GM12892 (cell line): ENCODE measurements at regions not wholly inside any gene's neighbourhood (a gene's known extent, or its start where the extent isn't known, plus 50 kb on each side); places are given as distances from the start of the nearest gene placed in this dataset.

Experiments used
- DNase-seq: peaks from one replicate; pipeline ENCODE4 v3.0.0; 2011; ENCODE audit not compliant: insufficient read length
- FAIRE-seq: peaks from 2 replicates; lab custom pipeline; 2011; peaks lifted over from hg19 to GRCh38; lab: Jason Lieb, UNC
- POLR2A ChIP-seq: IDR thresholded peaks from 2 replicates; pipeline ENCODE4 v1.6.1; 2011; ENCODE audit warnings: low read depth, low read length, control low read depth
- POLR2AphosphoS5 ChIP-seq: IDR thresholded peaks from 2 replicates; pipeline ENCODE4 v1.6.1; 2011; ENCODE audit warnings: low read depth, low read length, control low read depth
- TAF1 ChIP-seq: IDR thresholded peaks from 2 replicates; pipeline ENCODE4 v1.6.1; 2011; ENCODE audit warnings: low read depth, mild to moderate bottlenecking, control low read depth, low read length, borderline replicate concordance

- FAIRE-seq: no peak
- TF ChIP-seq POLR2A: no peak
- no peak for TF ChIP-seq POLR2AphosphoS5
- no peak for TF ChIP-seq TAF1
Measured at GRCh38 chr1:195306281-195306680, 1302.0 kb downstream of the KCNT2 start.

GRCh38 chr1:195294911-195295310 is 1313.3 kb downstream of the KCNT2 start:
- no peak for DNase-seq
- no peak for TF ChIP-seq POLR2A
- TF ChIP-seq TAF1: no peak
- no peak for TF ChIP-seq POLR2AphosphoS5
- FAIRE-seq: no peak

More at GRCh38 chr1:195306281-195306680, 1302.0 kb downstream of the KCNT2 start:
- DNase-seq: no peak

GRCh38 chr1:195278644-195279043 is 1329.6 kb downstream of the KCNT2 start:
- FAIRE-seq: no peak
- TF ChIP-seq POLR2A (no peak), TAF1 (no peak), POLR2AphosphoS5 (no peak)
- DNase-seq: no peak

- TF ChIP-seq TAF1: no peak
- TF ChIP-seq POLR2AphosphoS5: no peak
- TF ChIP-seq POLR2A: no peak
- FAIRE-seq: no peak
- no peak for DNase-seq
Measured at GRCh38 chr1:195275710-195276109, 1332.5 kb downstream of the KCNT2 start.

DNA sequence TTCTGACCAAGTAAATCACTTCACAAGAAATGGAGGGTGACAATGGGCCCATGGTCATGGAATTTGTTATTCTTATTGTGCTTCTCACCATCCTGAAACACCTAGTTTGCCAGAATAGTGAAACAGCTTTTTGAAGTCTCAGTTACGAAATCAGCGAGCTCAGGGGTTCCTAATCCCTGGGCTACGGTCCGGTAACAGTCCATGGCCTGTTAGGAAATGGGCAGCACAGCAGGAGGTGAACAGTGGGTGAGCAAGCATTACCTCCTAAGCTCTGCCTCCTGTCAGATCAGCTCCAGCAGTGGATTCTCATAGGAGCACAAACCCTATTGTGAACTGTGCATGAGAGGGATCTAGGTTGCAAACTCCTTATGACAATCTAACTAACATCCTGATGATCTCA is 1356.3 kb downstream of the KCNT2 start:
- DNase-seq (no peak), FAIRE-seq (no peak)
- TF ChIP-seq POLR2AphosphoS5: no peak
- TF ChIP-seq POLR2A: no peak
- TF ChIP-seq TAF1: no peak

- DNase-seq (no peak), FAIRE-seq (no peak)
- TF ChIP-seq POLR2AphosphoS5: no peak
- no peak for TF ChIP-seq POLR2A
- no peak for TF ChIP-seq TAF1
Measured at GRCh38 chr1:195243492-195243891, 1364.7 kb downstream of the KCNT2 start.

GRCh38 chr1:195241066-195241465 is 1367.2 kb downstream of the KCNT2 start:
- TF ChIP-seq TAF1 (no peak), POLR2A (no peak), POLR2AphosphoS5 (no peak)
- no peak for FAIRE-seq

GRCh38 chr1:195238313-195238712 is 1369.9 kb downstream of the KCNT2 start:
- TF ChIP-seq POLR2A (no peak), TAF1 (no peak), POLR2AphosphoS5 (no peak)
- no peak for FAIRE-seq

More at GRCh38 chr1:195241066-195241465, 1367.2 kb downstream of the KCNT2 start:
- no peak for DNase-seq

GRCh38 chr1:195236991-195237889 is 1371.0 kb downstream of the KCNT2 start:
- DNase-seq (no peak), FAIRE-seq (no peak)
- TF ChIP-seq POLR2AphosphoS5 (no peak), TAF1 (no peak), POLR2A (no peak)

More at GRCh38 chr1:195238313-195238712, 1369.9 kb downstream of the KCNT2 start:
- DNase-seq: no peak

- FAIRE-seq: no peak
- no peak for DNase-seq
- no peak for TF ChIP-seq POLR2A
- TF ChIP-seq POLR2AphosphoS5: no peak
- no peak for TF ChIP-seq TAF1
Measured at GRCh38 chr1:195218428-195219212, 1389.6 kb downstream of the KCNT2 start.

DNA sequence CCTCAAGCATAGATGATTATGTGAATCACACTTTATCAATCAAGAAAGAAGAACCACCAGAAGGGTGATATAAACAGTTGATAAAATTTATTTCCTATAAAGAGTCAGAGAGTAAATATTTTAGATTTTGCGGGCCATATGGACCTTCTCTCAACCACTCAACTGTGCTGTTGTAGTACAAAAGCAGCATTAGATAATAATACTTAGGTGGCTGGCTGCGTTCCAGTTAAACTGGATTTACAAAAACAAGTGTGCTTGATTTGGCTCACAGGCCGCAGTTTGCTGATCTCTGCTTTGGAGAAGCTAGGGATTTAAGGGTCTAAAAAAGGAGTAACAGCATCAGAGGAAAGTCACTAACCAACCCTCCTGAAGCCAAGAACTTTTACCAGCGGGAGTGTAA is 1406.0 kb downstream of the KCNT2 start:
- DNase-seq (no peak), FAIRE-seq (no peak)
- TF ChIP-seq POLR2AphosphoS5: no peak
- TF ChIP-seq TAF1: no peak
- TF ChIP-seq POLR2A: no peak
